ENCODE measurements at regions not wholly inside any gene's neighbourhood (a gene's known extent, or its start where the extent isn't known, plus 50 kb on each side); places are given as distances from the start of the nearest gene placed in this dataset.

GRCh38 chrX:69025802-69026301 is 139.4 kb downstream of the PJA1 start:
- TF ChIP-seq CTCF (IDR thresholded peaks at IDR 0.05) (no peak), ZFX (IDR thresholded peaks at IDR 0.05; ENCODE audit: borderline replicate concordance) (no peak)
